GM23248 (cell line): ENCODE measurements at regions not wholly inside any gene's neighbourhood (a gene's known extent, or its start where the extent isn't known, plus 50 kb on each side); places are given as distances from the start of the nearest gene placed in this dataset.

ENCODE experiments used
- EZH2 ChIP-seq: fragments of 200-600 bp; sonication (generic); IDR thresholded peaks from 2 replicates; pipeline ENCODE4 v1.6.1; 2018; ENCODE audit warnings: antibody characterized with exemption, mild to moderate bottlenecking; ENCODE audit not compliant: insufficient read depth, poor library complexity, severe bottlenecking
- EZH2phosphoT487 ChIP-seq: fragments of 200-600 bp; sonication (generic); IDR thresholded peaks from 2 replicates; pipeline ENCODE4 v1.6.1; 2018; ENCODE audit warnings: antibody characterized with exemption, moderate library complexity, mild to moderate bottlenecking, low read depth; ENCODE audit not compliant: insufficient read depth

GRCh38 chr13:73464758-73465616, 406.2 kb downstream of the KLF5 start:
- TF ChIP-seq EZH2phosphoT487 (no peak), EZH2 (no peak)
